Thyroid gland (tissue), 4 donors: ENCODE measurements at regions not wholly inside any gene's neighbourhood (a gene's known extent, or its start where the extent isn't known, plus 50 kb on each side); places are given as distances from the start of the nearest gene placed in this dataset.

Source experiments
- POLR2A ChIP-seq, 2 donors: fragments of 450-650 bp; IDR thresholded peaks; one replicate each; pipeline ENCODE4 v1.6.1; 2017; ENCODE audit warnings: antibody characterized with exemption in 2 of 2, mild to moderate bottlenecking in 2 of 2, moderate library complexity in 1 of 2
- TF ChIP-seq, protein P1 (sequence below), 6 experiments: fragments of 200-600 bp in 3 of 6; fragments of 450-650 bp in 3 of 6; sonication (generic) in 3 of 6; IDR thresholded peaks; one replicate each; pipeline ENCODE4 v1.5.1; 2016 to 2019; ENCODE audit warnings: antibody characterized with exemption in 6 of 6, mild to moderate bottlenecking in 2 of 6, inconsistent platforms in 1 of 6, moderate library complexity in 1 of 6

DNA sequence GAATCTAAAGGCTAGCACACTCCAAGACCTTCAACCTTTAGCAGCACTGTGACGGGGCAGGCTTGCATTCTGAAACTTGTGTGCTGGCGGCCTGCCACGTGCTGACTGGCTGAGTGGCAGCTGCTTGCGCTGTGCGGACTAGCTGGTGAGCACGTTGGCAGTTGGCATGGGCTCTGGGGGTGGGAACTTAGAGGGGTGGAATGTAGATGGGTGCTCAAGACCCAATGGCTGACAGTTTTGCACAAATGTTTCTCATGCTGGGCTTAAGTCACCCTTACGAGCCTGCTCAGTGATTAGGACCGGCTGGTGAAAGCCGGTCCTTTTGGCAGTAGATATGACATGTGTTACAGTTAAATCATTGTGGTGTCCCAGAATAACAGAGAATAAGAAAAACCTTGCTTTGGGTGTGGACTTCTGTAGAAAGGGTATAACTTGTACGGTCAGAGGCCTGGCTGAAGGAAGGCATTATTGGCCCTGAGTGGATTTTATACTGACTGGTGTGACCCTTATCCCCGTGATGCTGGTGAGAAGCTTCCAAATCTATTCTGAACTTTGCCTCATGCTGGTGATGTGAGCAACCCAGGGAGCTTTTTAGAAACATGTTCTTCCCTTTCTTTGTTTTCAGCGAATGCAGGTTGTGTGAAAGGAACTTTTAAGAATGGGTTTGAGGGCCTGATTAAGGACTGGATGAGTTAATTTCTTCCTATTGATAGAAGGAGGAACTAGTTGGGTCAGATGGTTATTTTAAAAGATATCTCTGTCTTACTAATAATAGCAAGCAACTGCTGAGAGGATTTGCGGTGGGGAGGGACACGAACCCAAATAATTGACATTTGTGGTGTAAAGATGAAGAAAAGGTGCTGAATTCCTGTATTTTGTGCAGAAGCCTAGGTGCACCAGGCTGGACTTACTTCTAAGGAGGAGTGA lies 107.4 kb upstream of the SLC4A4 start:
- TF ChIP-seq, protein P1, sequence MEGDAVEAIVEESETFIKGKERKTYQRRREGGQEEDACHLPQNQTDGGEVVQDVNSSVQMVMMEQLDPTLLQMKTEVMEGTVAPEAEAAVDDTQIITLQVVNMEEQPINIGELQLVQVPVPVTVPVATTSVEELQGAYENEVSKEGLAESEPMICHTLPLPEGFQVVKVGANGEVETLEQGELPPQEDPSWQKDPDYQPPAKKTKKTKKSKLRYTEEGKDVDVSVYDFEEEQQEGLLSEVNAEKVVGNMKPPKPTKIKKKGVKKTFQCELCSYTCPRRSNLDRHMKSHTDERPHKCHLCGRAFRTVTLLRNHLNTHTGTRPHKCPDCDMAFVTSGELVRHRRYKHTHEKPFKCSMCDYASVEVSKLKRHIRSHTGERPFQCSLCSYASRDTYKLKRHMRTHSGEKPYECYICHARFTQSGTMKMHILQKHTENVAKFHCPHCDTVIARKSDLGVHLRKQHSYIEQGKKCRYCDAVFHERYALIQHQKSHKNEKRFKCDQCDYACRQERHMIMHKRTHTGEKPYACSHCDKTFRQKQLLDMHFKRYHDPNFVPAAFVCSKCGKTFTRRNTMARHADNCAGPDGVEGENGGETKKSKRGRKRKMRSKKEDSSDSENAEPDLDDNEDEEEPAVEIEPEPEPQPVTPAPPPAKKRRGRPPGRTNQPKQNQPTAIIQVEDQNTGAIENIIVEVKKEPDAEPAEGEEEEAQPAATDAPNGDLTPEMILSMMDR (IDR thresholded peaks at IDR 0.05): no peak
- peak in 1 of 2 donors; percentile 39 for TF ChIP-seq POLR2A (IDR thresholded peaks at IDR 0.05)
